Breast epithelium (tissue), 4 donors: ENCODE measurements at regions not wholly inside any gene's neighbourhood (a gene's known extent, or its start where the extent isn't known, plus 50 kb on each side); places are given as distances from the start of the nearest gene placed in this dataset.

Experiments
- DNase-seq, 2 donors: peaks; one replicate each; pipeline ENCODE4 v3.0.0-alpha.2; 2019; ENCODE audit warnings: low spot score in 2 of 2
- H3K27ac ChIP-seq, 2 donors: fragments of 200-600 bp; sonication (generic) in 1 of 2; one replicate each; pipeline ENCODE4 v1.5.1; 2016 to 2019; ENCODE audit warnings: mild to moderate bottlenecking in 1 of 2
- H3K27me3 ChIP-seq, 2 donors: fragments of 200-600 bp; sonication (generic) in 1 of 2; one replicate each; pipeline versions ENCODE4 v1.5.1 to v1.6.0; 2017 to 2019; ENCODE audit warnings: control low read depth in 1 of 2, mild to moderate bottlenecking in 1 of 2
- H3K36me3 ChIP-seq: fragments of 200-600 bp; one replicate; pipeline ENCODE4 v1.5.1; 2019
- H3K4me1 ChIP-seq, 2 donors: fragments of 200-600 bp; sonication (generic); one replicate each; pipeline ENCODE4 v1.5.1; 2016 to 2019; ENCODE audit warnings: control low read depth in 1 of 2
- H3K4me3 ChIP-seq, 3 donors: fragments of 200-600 bp; sonication (generic); 1 replicate in 2 of 3; 2 replicates in 1 of 3; pipeline ENCODE4 v1.5.1; 2016 to 2019; ENCODE audit warnings: mild to moderate bottlenecking in 3 of 3, moderate library complexity in 2 of 3
- H3K9me3 ChIP-seq, 2 donors: fragments of 200-600 bp; sonication (generic) in 1 of 2; one replicate each; pipeline ENCODE4 v1.5.1; 2016 to 2019; ENCODE audit warnings: control low read depth in 1 of 2
- POLR2A ChIP-seq: fragments of 450-650 bp; IDR thresholded peaks from one replicate; pipeline ENCODE4 v1.6.1; 2016; ENCODE audit warnings: antibody characterized with exemption, mild to moderate bottlenecking, moderate library complexity
- POLR2AphosphoS5 ChIP-seq, 3 donors: sonication (generic); formaldehyde crosslinking; IDR thresholded peaks; one replicate each; pipeline ENCODE4 v1.6.1; 2017; ENCODE audit warnings: antibody characterized with exemption in 3 of 3
- intact Hi-C: fragments of 100-400 bp; cut with DNase I; formaldehyde crosslinking; loops from one replicate; pipeline ENCODE4 v1.15.1; 2023; ENCODE audit warnings: low total_unique reads
- TF ChIP-seq, protein P1 (sequence below), 3 donors: fragments of 450-650 bp; IDR thresholded peaks; one replicate each; pipeline ENCODE4 v1.5.1; 2016 to 2017; ENCODE audit warnings: antibody characterized with exemption in 3 of 3, mild to moderate bottlenecking in 3 of 3, moderate library complexity in 3 of 3

DNA sequence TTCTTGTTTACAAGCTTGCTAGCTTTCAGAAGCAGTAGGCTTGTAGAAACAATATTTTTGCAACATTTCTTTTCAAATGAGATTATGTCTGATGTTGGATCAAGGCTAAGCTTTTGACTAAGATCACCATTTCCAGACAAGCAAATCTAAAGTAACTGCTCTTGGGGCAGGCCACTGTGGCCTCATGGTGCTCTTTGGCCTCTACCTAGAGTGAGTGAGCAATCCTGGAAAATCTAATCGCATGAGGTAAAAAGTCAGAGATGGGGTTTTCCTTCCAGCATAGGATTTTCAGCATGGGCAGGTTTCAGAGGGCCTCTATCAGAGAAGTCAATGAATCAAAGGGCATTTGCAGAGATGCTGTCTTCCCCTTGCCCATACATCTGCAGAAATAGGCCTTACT lies 331.9 kb downstream of the OMA1 start:
- DNase-seq = no peak
- TF ChIP-seq POLR2AphosphoS5 (IDR thresholded peaks at IDR 0.05) (no peak), POLR2A (no peak)
- TF ChIP-seq, protein P1, sequence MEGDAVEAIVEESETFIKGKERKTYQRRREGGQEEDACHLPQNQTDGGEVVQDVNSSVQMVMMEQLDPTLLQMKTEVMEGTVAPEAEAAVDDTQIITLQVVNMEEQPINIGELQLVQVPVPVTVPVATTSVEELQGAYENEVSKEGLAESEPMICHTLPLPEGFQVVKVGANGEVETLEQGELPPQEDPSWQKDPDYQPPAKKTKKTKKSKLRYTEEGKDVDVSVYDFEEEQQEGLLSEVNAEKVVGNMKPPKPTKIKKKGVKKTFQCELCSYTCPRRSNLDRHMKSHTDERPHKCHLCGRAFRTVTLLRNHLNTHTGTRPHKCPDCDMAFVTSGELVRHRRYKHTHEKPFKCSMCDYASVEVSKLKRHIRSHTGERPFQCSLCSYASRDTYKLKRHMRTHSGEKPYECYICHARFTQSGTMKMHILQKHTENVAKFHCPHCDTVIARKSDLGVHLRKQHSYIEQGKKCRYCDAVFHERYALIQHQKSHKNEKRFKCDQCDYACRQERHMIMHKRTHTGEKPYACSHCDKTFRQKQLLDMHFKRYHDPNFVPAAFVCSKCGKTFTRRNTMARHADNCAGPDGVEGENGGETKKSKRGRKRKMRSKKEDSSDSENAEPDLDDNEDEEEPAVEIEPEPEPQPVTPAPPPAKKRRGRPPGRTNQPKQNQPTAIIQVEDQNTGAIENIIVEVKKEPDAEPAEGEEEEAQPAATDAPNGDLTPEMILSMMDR (IDR thresholded peaks at IDR 0.05) = no peak
- no peaks in the 10 kb centered on the region for H3K36me3 ChIP-seq
- intact Hi-C loops = no loop called here
- no peaks in the 10 kb centered on the region for H3K9me3 ChIP-seq
- H3K27me3 ChIP-seq = no peaks in the 10 kb centered on the region
- no peaks in the 10 kb centered on the region for H3K4me1 ChIP-seq
- no peak overlapping the region for H3K4me3 ChIP-seq
- H3K27ac ChIP-seq = no peak overlapping the region

DNA sequence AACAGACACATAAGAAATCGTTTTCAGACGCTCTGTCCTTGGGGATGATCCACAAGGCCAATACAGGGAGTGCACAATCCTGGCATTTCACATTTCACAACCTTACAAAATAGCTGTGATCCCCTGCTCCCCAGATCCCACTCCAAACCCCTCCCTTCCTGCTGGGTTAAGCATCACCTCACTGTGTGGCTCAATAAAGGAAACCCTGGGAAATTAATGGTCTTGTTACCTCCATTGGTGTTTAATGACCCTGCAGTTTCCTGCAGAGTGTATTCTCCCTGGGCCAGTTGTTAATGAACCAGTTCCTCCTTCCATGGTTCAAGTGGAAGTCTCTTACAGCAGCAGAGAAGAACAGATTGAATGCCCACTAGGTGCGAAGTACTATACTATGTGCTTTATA lies 334.7 kb downstream of the OMA1 start:
- Histone ChIP-seq H3K4me3 (no peak overlapping the region), H3K4me1 (no peaks in the 10 kb centered on the region), H3K27ac (no peak overlapping the region), H3K36me3 (no peaks in the 10 kb centered on the region), H3K9me3 (no peaks in the 10 kb centered on the region), H3K27me3 (no peaks in the 10 kb centered on the region)
- no peak for DNase-seq
- intact Hi-C loops = no loop called here
- no peak for TF ChIP-seq POLR2A
- TF ChIP-seq, protein P1 (IDR thresholded peaks at IDR 0.05) = no peak
- no peak for TF ChIP-seq POLR2AphosphoS5 (IDR thresholded peaks at IDR 0.05)

DNA sequence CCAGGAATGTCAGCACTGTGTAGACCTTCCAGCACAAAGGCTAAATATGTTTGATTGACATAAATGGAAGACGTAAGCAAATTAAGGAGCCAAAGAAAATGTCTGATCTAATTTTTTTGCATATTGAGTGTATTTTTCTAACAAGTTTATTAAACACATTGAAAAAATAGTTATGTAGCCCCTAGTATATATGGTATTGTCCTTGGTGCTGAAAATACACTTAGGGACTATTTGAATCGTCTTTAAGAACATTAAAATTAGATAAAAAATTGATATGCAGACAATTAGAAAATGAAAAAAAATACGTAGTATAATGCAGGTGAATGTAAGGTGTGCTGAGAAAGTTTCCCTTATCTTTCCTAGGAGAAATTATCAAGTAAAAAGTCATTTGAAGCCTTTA lies 337.0 kb downstream of the OMA1 start:
- no peak for DNase-seq
- Histone ChIP-seq H3K27ac (no peak overlapping the region), H3K27me3 (no peaks in the 10 kb centered on the region), H3K9me3 (no peaks in the 10 kb centered on the region), H3K4me1 (no peaks in the 10 kb centered on the region), H3K4me3 (no peak overlapping the region), H3K36me3 (no peaks in the 10 kb centered on the region)
- intact Hi-C loops = no loop called here
- TF ChIP-seq, protein P1 (IDR thresholded peaks at IDR 0.05) = no peak
- TF ChIP-seq POLR2A (no peak), POLR2AphosphoS5 (IDR thresholded peaks at IDR 0.05) (no peak)

DNA sequence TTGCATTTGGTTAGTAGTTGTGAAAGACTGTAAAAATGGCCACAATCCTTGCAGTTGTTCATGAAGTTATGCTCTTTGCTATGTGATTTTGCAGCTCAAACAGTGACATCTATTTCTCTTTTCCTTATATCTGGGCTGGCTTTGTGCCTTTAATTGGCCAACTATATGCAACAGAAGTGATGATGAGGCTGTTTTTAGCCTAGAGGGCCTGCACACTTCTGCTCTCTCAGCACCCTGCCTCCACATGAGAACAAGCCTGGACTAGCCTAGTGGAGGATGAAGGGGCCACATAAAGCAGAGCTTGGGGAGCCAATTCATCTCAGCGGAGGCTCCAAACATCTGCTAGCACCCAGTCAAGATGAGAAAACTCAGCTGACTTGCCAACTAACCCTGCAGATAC lies 339.8 kb downstream of the OMA1 start:
- Histone ChIP-seq H3K4me1 (no peaks in the 10 kb centered on the region), H3K4me3 (no peak overlapping the region), H3K27ac (no peak overlapping the region), H3K36me3 (no peaks in the 10 kb centered on the region), H3K27me3 (no peaks in the 10 kb centered on the region), H3K9me3 (no peaks in the 10 kb centered on the region)
- no peak for DNase-seq
- TF ChIP-seq POLR2AphosphoS5 (IDR thresholded peaks at IDR 0.05) = no peak
- TF ChIP-seq, protein P1 (IDR thresholded peaks at IDR 0.05) = no peak
- no peak for TF ChIP-seq POLR2A
- intact Hi-C loops = no loop called here

DNA sequence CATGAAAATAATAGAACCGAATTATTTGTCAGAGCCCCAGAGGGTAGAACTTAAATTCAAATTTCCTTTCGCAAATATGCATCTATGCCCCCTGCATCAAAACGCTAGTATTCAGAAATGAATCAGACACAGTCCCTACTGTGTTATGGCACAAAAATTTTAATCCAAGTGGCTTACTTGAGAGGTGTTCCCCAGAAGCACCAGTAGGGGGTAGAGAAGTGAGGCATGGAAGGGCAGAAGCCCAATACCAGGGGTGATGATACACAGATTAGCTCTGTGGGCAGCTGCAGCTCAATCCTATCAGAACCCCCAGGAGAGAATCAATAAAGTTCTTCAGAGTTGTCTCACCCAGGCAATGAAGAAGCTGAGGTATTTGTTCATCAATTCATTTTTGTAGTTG lies 342.2 kb downstream of the OMA1 start:
- no peaks in the 10 kb centered on the region for H3K9me3 ChIP-seq
- H3K4me3 ChIP-seq = no peak overlapping the region
- intact Hi-C loops = no loop called here
- no peaks in the 10 kb centered on the region for H3K4me1 ChIP-seq
- H3K27me3 ChIP-seq = no peaks in the 10 kb centered on the region
- no peak for TF ChIP-seq POLR2AphosphoS5 (IDR thresholded peaks at IDR 0.05)
- TF ChIP-seq, protein P1 (IDR thresholded peaks at IDR 0.05) = no peak
- no peak for TF ChIP-seq POLR2A
- no peaks in the 10 kb centered on the region for H3K36me3 ChIP-seq
- no peak overlapping the region for H3K27ac ChIP-seq
- no peak for DNase-seq
